ENCODE measurements at regions not wholly inside any gene's neighbourhood (a gene's known extent, or its start where the extent isn't known, plus 50 kb on each side); places are given as distances from the start of the nearest gene placed in this dataset.

GRCh38 chr3:178019645-178020044 lies 516.6 kb upstream of the KCNMB2 start:
- no peak for TF ChIP-seq CTCF (IDR thresholded peaks at IDR 0.05)
- no peak for TF ChIP-seq POLR2A (IDR thresholded peaks at IDR 0.05)
- no peak for TF ChIP-seq POLR2AphosphoS5 (IDR thresholded peaks at IDR 0.05)

Measured in breast epithelium (tissue), 3 donors.